NB4 (cell line): ENCODE measurements at regions not wholly inside any gene's neighbourhood (a gene's known extent, or its start where the extent isn't known, plus 50 kb on each side); places are given as distances from the start of the nearest gene placed in this dataset.

Experiments
- CTCF ChIP-seq: IDR thresholded peaks from one replicate; pipeline ENCODE4 v1.5.1; 2012; ENCODE audit warnings: low read depth, low read length
- MYC ChIP-seq: IDR thresholded peaks from 2 replicates; pipeline ENCODE4 v1.6.1; 2011; ENCODE audit warnings: low read depth, low read length
- POLR2A ChIP-seq: IDR thresholded peaks from 2 replicates; pipeline ENCODE4 v1.6.1; 2011; ENCODE audit warnings: mild to moderate bottlenecking; ENCODE audit not compliant: insufficient read length; ENCODE audit errors: extremely low read depth

- no peak for TF ChIP-seq CTCF
- no peak for TF ChIP-seq POLR2A
- TF ChIP-seq MYC: no peak
Measured at GRCh38 chr10:113991091-113991860, 52.4 kb upstream of the ADRB1 start.
